Endothelial cell of umbilical vein (primary cell): ENCODE measurements at regions not wholly inside any gene's neighbourhood (a gene's known extent, or its start where the extent isn't known, plus 50 kb on each side); places are given as distances from the start of the nearest gene placed in this dataset.

Source experiments
- CTCF ChIP-seq, 2 donors: IDR thresholded peaks; 1 replicate in 1 of 2; 2 replicates in 1 of 2; pipeline ENCODE4 v1.5.1; 2011; ENCODE audit warnings: low read length in 2 of 2, mild to moderate bottlenecking in 2 of 2, moderate library complexity in 2 of 2, control low read depth in 1 of 2, inconsistent platforms in 1 of 2, low read depth in 1 of 2; ENCODE audit not compliant: insufficient read depth in 1 of 2; ENCODE audit errors: extremely low read depth in 1 of 2
- EZH2 ChIP-seq: IDR thresholded peaks from 2 replicates; pipeline ENCODE4 v1.6.1; 2012; ENCODE audit warnings: borderline replicate concordance, low read depth, mild to moderate bottlenecking, moderate library complexity, low read length, inconsistent platforms; ENCODE audit not compliant: severe bottlenecking
- FOS ChIP-seq: IDR thresholded peaks from 2 replicates; pipeline ENCODE4 v1.6.1; 2011; ENCODE audit warnings: mild to moderate bottlenecking, low read length, moderate library complexity, borderline replicate concordance; ENCODE audit not compliant: insufficient read depth
- GATA2 ChIP-seq: IDR thresholded peaks from 2 replicates; pipeline ENCODE4 v1.7.0; 2011; ENCODE audit warnings: low read depth, mild to moderate bottlenecking, moderate library complexity, mixed read lengths, low read length; ENCODE audit not compliant: insufficient read length, insufficient read depth
- MAX ChIP-seq: IDR thresholded peaks from 2 replicates; pipeline ENCODE4 v1.6.1; 2011; ENCODE audit not compliant: insufficient read depth, insufficient read length
- MYC ChIP-seq: IDR thresholded peaks from one replicate; pipeline ENCODE4 v1.6.1; 2011; ENCODE audit warnings: mild to moderate bottlenecking, low read depth, low read length
- POLR2A ChIP-seq: IDR thresholded peaks from 2 replicates; pipeline ENCODE4 v1.6.1; 2012; ENCODE audit warnings: low read depth, mild to moderate bottlenecking, control low read depth, low read length
- POLR2AphosphoS5 ChIP-seq: IDR thresholded peaks from 2 replicates; pipeline ENCODE4 v1.6.1; 2012; ENCODE audit warnings: low read depth, mild to moderate bottlenecking, control low read depth, low read length, moderate library complexity; ENCODE audit not compliant: insufficient read depth

- TF ChIP-seq CTCF (IDR thresholded peaks at IDR 0.05; ENCODE audit: extremely low read depth in 1 of 2, insufficient read depth in 1 of 2, low read depth in 1 of 2, low read length in 2 of 2) = no peak
- no peak for TF ChIP-seq POLR2AphosphoS5
- no peak for TF ChIP-seq MYC
- no peak for TF ChIP-seq POLR2A
- no peak for TF ChIP-seq EZH2
- TF ChIP-seq MAX = no peak
- no peak for TF ChIP-seq GATA2
- no peak for TF ChIP-seq FOS
Observed at GRCh38 chr4:173913496-173913895, 370.0 kb downstream of the FBXO8 start.
